AG04450 (cell line): ENCODE measurements at regions not wholly inside any gene's neighbourhood (a gene's known extent, or its start where the extent isn't known, plus 50 kb on each side); places are given as distances from the start of the nearest gene placed in this dataset.

Experiments used
- CTCF ChIA-PET: fragments of 300-600, 350-600 bp; formaldehyde crosslinking; extraction: SDS; loops from one replicate; lab custom pipeline; 2022; ENCODE audit warnings: antibody characterized with exemption, inconsistent platforms; lab: Charles Lee
- POLR2A ChIA-PET: fragments of 350-600 bp; formaldehyde crosslinking; extraction: SDS; loops from one replicate; lab custom pipeline; 2021; ENCODE audit warnings: antibody characterized with exemption, inconsistent platforms; lab: Yijun Ruan, JAX
- DNase-seq: peaks from one replicate; pipeline ENCODE4 v3.0.0-alpha.2; 2011; ENCODE audit warnings: low read depth, low spot score
- H3K27ac ChIP-seq: one replicate; pipeline ENCODE4 v1.5.1; 2012; ENCODE audit warnings: low read depth, low read length, control low read depth
- H3K27me3 ChIP-seq: one replicate; pipeline ENCODE4 v1.6.0; 2012; ENCODE audit warnings: low read length; ENCODE audit not compliant: control insufficient read depth, insufficient read depth
- H3K4me3 ChIP-seq: 2 replicates; pipeline ENCODE4 v1.5.1; 2011; ENCODE audit warnings: mild to moderate bottlenecking, low read depth, low read length, control low read depth
- H3K9me3 ChIP-seq: 2 replicates; pipeline ENCODE4 v1.5.1; 2012; ENCODE audit warnings: low read length; ENCODE audit not compliant: control insufficient read depth, insufficient read depth
- CTCF ChIP-seq: IDR thresholded peaks from 2 replicates; pipeline ENCODE4 v1.5.1; 2011; ENCODE audit warnings: low read depth, low read length, control low read depth, inconsistent platforms

- POLR2A ChIA-PET: no interaction called here
- no peak for TF ChIP-seq CTCF
- DNase-seq: no peak
- Histone ChIP-seq H3K27me3 (peaks cover 52% of the 10 kb centered on the region), H3K27ac (no peak overlapping the region), H3K4me3 (no peak overlapping the region), H3K9me3 (no peaks in the 10 kb centered on the region)
- CTCF ChIA-PET: interaction anchor here (1.2 kb wide), 1 partner anchor 10 kb away, joined by 3 read pairs; no protein-coding TSS in a partner anchor
These were observed 178.8 kb downstream of the OPA1 start for GRCh38 chr3:193771653-193772421.

GRCh38 chr3:193772422-193772763, 179.4 kb downstream of the OPA1 start:
- DNase-seq: no peak
- ChIA-PET POLR2A (no interaction called here), CTCF (interaction anchor here (1.2 kb wide), 1 partner anchor 9 kb away, joined by 3 read pairs; no protein-coding TSS in a partner anchor)
- Histone ChIP-seq H3K27me3 (peaks cover 52% of the 10 kb centered on the region), H3K27ac (no peak overlapping the region), H3K4me3 (no peak overlapping the region), H3K9me3 (no peaks in the 10 kb centered on the region)
- no peak for TF ChIP-seq CTCF

- peaks cover 56% of the 10 kb centered on the region for H3K27me3 ChIP-seq
- ChIA-PET POLR2A (no interaction called here), CTCF (no interaction called here)
- H3K27ac ChIP-seq: no peak overlapping the region
- H3K9me3 ChIP-seq: no peaks in the 10 kb centered on the region
- no peak for TF ChIP-seq CTCF
- H3K4me3 ChIP-seq: no peak overlapping the region
- no peak for DNase-seq
These were observed 180.5 kb downstream of the OPA1 start for GRCh38 chr3:193773266-193774220.

GRCh38 chr3:193774272-193774915, 181.4 kb downstream of the OPA1 start:
- Histone ChIP-seq H3K9me3 (no peaks in the 10 kb centered on the region), H3K27me3 (peaks cover 65% of the 10 kb centered on the region), H3K27ac (no peak overlapping the region), H3K4me3 (no peak overlapping the region)
- no peak for DNase-seq
- CTCF ChIA-PET: interaction anchor here (12.5 kb wide), 1 partner anchor 541 kb away, joined by 280 read pairs; no protein-coding TSS in a partner anchor
- POLR2A ChIA-PET: no interaction called here
- no peak for TF ChIP-seq CTCF
